H1 (cell line): ENCODE measurements at regions not wholly inside any gene's neighbourhood (a gene's known extent, or its start where the extent isn't known, plus 50 kb on each side); places are given as distances from the start of the nearest gene placed in this dataset.

Experiments used
- CTCF ChIP-seq, 3 experiments: IDR thresholded peaks; 1 replicate in 2 of 3; 2 replicates in 1 of 3; pipeline versions ENCODE4 v1.5.1 to v1.6.1; 2011; ENCODE audit warnings: low read length in 3 of 3, mild to moderate bottlenecking in 3 of 3, inconsistent platforms in 2 of 3, low read depth in 1 of 3, moderate library complexity in 1 of 3; ENCODE audit not compliant: insufficient read depth in 1 of 3; ENCODE audit errors: control extremely low read depth in 1 of 3
- E2F6 ChIP-seq: IDR thresholded peaks from 2 replicates; pipeline ENCODE4 v1.6.1; 2012; ENCODE audit warnings: inconsistent platforms
- EZH2 ChIP-seq: fragments of 200-600 bp; sonication (generic); IDR thresholded peaks from 2 replicates; pipeline ENCODE4 v1.7.1; 2012; ENCODE audit warnings: low read depth, mild to moderate bottlenecking, moderate library complexity, low read length, inconsistent platforms; ENCODE audit not compliant: severe bottlenecking
- POLR2A ChIP-seq, 2 experiments: IDR thresholded peaks; 1 replicate in 1 of 2; 2 replicates in 1 of 2; pipeline ENCODE4 v1.6.1; 2011; ENCODE audit warnings: low read depth in 2 of 2, low read length in 2 of 2, mild to moderate bottlenecking in 2 of 2; ENCODE audit errors: control extremely low read depth in 1 of 2
- TAF1 ChIP-seq: IDR thresholded peaks from 2 replicates; pipeline ENCODE4 v1.6.1; 2011; ENCODE audit warnings: mild to moderate bottlenecking, low read depth, low read length
- TAF7 ChIP-seq: optimal IDR thresholded peaks from 2 replicates; pipeline ENCODE3; 2011; ENCODE audit warnings: low read depth, mild to moderate bottlenecking, inconsistent platforms, low read length, moderate library complexity, borderline replicate concordance
- ZNF274 ChIP-seq: IDR thresholded peaks from 2 replicates; pipeline ENCODE4 v1.7.0; 2012; ENCODE audit warnings: low read length, borderline replicate concordance; ENCODE audit errors: extremely low read depth

GRCh38 chr3:44050867-44051266, 190.8 kb upstream of the TOPAZ1 start:
- no peak for TF ChIP-seq EZH2
- no peak for TF ChIP-seq CTCF (IDR thresholded peaks at IDR 0.05; ENCODE audit: control extremely low read depth in 1 of 3, insufficient read depth in 1 of 3, low read depth in 1 of 3, low read length in 3 of 3)
- no peak for TF ChIP-seq POLR2A (IDR thresholded peaks at IDR 0.05; ENCODE audit: control extremely low read depth in 1 of 2, low read depth in 2 of 2, low read length in 2 of 2)
- TF ChIP-seq TAF7, result no peak
- no peak for TF ChIP-seq E2F6
- no peak for TF ChIP-seq TAF1
- no peak for TF ChIP-seq ZNF274
